ENCODE measurements at regions not wholly inside any gene's neighbourhood (a gene's known extent, or its start where the extent isn't known, plus 50 kb on each side); places are given as distances from the start of the nearest gene placed in this dataset.

DNA sequence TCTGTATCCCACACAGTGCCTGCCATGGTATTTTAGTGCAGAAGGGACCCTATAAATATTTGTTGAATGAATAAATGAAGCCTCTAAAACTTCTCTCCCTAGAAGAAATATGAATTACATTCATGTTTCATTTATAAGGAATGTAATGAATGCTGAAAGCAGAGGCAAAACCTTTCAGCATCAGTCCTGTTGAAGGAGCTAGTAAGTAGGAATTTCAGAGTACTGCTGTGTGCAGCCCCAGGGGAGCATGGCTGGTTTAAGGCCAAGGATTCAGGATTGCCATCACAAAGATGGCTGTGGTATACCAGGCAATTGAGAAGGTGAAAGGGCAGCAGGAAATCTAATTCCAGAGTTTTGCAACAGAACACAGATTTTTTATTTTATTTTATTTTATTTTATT is 1131.4 kb downstream of the IGSF11 start:
- H3K4me1 ChIP-seq (ENCODE audit: control insufficient read depth in 2 of 2, insufficient read depth in 2 of 2, low read length in 1 of 2), result no peaks in the 10 kb centered on the region
- no peaks in the 10 kb centered on the region for H3K9me3 ChIP-seq (ENCODE audit: control insufficient read depth in 2 of 2, insufficient read depth in 1 of 2, low read depth in 1 of 2, low read length in 1 of 2)
- no peak overlapping the region for H3K4me3 ChIP-seq (ENCODE audit: low read depth in 1 of 2, low read length in 2 of 2)
- no peak overlapping the region for H3K27ac ChIP-seq (ENCODE audit: low read depth in 2 of 2, low read length in 1 of 2)
- H3K36me3 ChIP-seq (ENCODE audit: control insufficient read depth in 2 of 2, insufficient read depth in 2 of 2, low read length in 1 of 2), result no peaks in the 10 kb centered on the region
- no peaks in the 10 kb centered on the region for H3K27me3 ChIP-seq (ENCODE audit: control insufficient read depth in 1 of 2, insufficient read depth in 2 of 2, low read length in 2 of 2)

- Histone ChIP-seq H3K9me3 (ENCODE audit: control insufficient read depth in 2 of 2, insufficient read depth in 1 of 2, low read depth in 1 of 2, low read length in 1 of 2) (no peaks in the 10 kb centered on the region), H3K4me3 (ENCODE audit: low read depth in 1 of 2, low read length in 2 of 2) (no peak overlapping the region), H3K36me3 (ENCODE audit: control insufficient read depth in 2 of 2, insufficient read depth in 2 of 2, low read length in 1 of 2) (no peaks in the 10 kb centered on the region), H3K4me1 (ENCODE audit: control insufficient read depth in 2 of 2, insufficient read depth in 2 of 2, low read length in 1 of 2) (no peaks in the 10 kb centered on the region), H3K27me3 (ENCODE audit: control insufficient read depth in 1 of 2, insufficient read depth in 2 of 2, low read length in 2 of 2) (no peaks in the 10 kb centered on the region), H3K27ac (ENCODE audit: low read depth in 2 of 2, low read length in 1 of 2) (no peak overlapping the region)
- 66 to 74% methylated on average over 3 of the region's 3 CpGs for WGBS, 2 donors
These were observed 1123.7 kb downstream of the IGSF11 start for GRCh38 chr3:117910820-117911521.

DNA sequence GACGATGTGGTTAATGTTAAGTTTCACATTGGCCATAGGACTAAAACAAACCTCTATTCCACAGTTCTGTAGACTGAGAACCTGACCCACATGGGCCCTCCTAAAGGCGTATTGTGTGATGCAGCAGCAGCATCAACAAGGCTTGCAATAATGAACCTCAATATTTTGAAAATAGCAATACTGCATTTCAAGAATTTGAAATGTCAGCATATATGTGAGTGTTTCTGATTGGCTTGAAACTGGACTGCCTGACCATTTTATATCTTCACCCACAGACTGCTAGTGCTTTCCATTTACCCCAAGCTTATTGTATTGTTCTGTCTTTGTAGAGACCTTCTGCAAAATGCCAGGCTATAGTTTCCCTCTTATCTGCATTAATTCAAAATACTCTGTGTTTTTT is 1122.3 kb downstream of the IGSF11 start:
- 87 to 95% methylated on average over 2 of the region's 2 CpGs for WGBS, 2 donors
- H3K4me3 ChIP-seq (ENCODE audit: low read depth in 1 of 2, low read length in 2 of 2), result no peak overlapping the region
- no peak overlapping the region for H3K27ac ChIP-seq (ENCODE audit: low read depth in 2 of 2, low read length in 1 of 2)
- H3K9me3 ChIP-seq (ENCODE audit: control insufficient read depth in 2 of 2, insufficient read depth in 1 of 2, low read depth in 1 of 2, low read length in 1 of 2), result no peaks in the 10 kb centered on the region
- H3K4me1 ChIP-seq (ENCODE audit: control insufficient read depth in 2 of 2, insufficient read depth in 2 of 2, low read length in 1 of 2), result no peaks in the 10 kb centered on the region
- no peaks in the 10 kb centered on the region for H3K27me3 ChIP-seq (ENCODE audit: control insufficient read depth in 1 of 2, insufficient read depth in 2 of 2, low read length in 2 of 2)
- no peaks in the 10 kb centered on the region for H3K36me3 ChIP-seq (ENCODE audit: control insufficient read depth in 2 of 2, insufficient read depth in 2 of 2, low read length in 1 of 2)

- no peak overlapping the region for H3K27ac ChIP-seq (ENCODE audit: low read depth in 2 of 2, low read length in 1 of 2)
- H3K27me3 ChIP-seq (ENCODE audit: control insufficient read depth in 1 of 2, insufficient read depth in 2 of 2, low read length in 2 of 2), result no peaks in the 10 kb centered on the region
- no peaks in the 10 kb centered on the region for H3K9me3 ChIP-seq (ENCODE audit: control insufficient read depth in 2 of 2, insufficient read depth in 1 of 2, low read depth in 1 of 2, low read length in 1 of 2)
- no peak overlapping the region for H3K4me3 ChIP-seq (ENCODE audit: low read depth in 1 of 2, low read length in 2 of 2)
- H3K36me3 ChIP-seq (ENCODE audit: control insufficient read depth in 2 of 2, insufficient read depth in 2 of 2, low read length in 1 of 2), result no peaks in the 10 kb centered on the region
- 73 to 74% methylated on average over 8 of the region's 8 CpGs for WGBS, 2 donors
- H3K4me1 ChIP-seq (ENCODE audit: control insufficient read depth in 2 of 2, insufficient read depth in 2 of 2, low read length in 1 of 2), result no peaks in the 10 kb centered on the region
These were observed 1120.0 kb downstream of the IGSF11 start for GRCh38 chr3:117914540-117915100.

- Histone ChIP-seq H3K27me3 (ENCODE audit: control insufficient read depth in 1 of 2, insufficient read depth in 2 of 2, low read length in 2 of 2) (no peaks in the 10 kb centered on the region), H3K4me3 (ENCODE audit: low read depth in 1 of 2, low read length in 2 of 2) (no peak overlapping the region), H3K36me3 (ENCODE audit: control insufficient read depth in 2 of 2, insufficient read depth in 2 of 2, low read length in 1 of 2) (no peaks in the 10 kb centered on the region), H3K9me3 (ENCODE audit: control insufficient read depth in 2 of 2, insufficient read depth in 1 of 2, low read depth in 1 of 2, low read length in 1 of 2) (no peaks in the 10 kb centered on the region), H3K4me1 (ENCODE audit: control insufficient read depth in 2 of 2, insufficient read depth in 2 of 2, low read length in 1 of 2) (no peaks in the 10 kb centered on the region), H3K27ac (ENCODE audit: low read depth in 2 of 2, low read length in 1 of 2) (no peak overlapping the region)
- 93 to 99% methylated on average over 2 of the region's 2 CpGs for WGBS, 2 donors
These were observed 1117.8 kb downstream of the IGSF11 start for GRCh38 chr3:117916839-117917238.

DNA sequence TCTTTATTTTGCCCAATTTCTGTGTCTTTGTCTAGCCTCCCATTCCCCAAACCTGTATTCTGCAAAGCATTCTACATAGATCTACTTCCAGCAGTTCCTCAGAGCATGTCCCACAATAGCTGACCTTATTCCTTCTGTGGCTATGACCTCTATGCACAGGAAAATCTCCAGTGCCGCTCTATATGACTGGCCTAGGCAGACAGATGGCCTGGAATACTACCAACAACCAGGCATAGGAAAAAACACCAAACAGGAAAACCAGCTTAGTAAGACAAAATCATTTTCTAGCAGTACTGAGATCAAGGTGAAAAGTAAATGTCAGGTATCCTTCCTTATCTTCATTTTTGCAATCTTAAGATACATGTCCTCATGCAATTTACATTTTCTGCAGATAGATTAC is 1115.0 kb downstream of the IGSF11 start:
- no peak overlapping the region for H3K27ac ChIP-seq (ENCODE audit: low read depth in 2 of 2, low read length in 1 of 2)
- 79 to 84% methylated on average over 1 of the region's 1 CpG for WGBS, 2 donors

GRCh38 chr3:117920253-117920898 is 1114.3 kb downstream of the IGSF11 start:
- WGBS, 2 donors, result 49 to 51% methylated on average over 7 of the region's 7 CpGs
- H3K36me3 ChIP-seq (ENCODE audit: control insufficient read depth in 2 of 2, insufficient read depth in 2 of 2, low read length in 1 of 2), result no peaks in the 10 kb centered on the region
- no peak overlapping the region for H3K4me3 ChIP-seq (ENCODE audit: low read depth in 1 of 2, low read length in 2 of 2)
- H3K9me3 ChIP-seq (ENCODE audit: control insufficient read depth in 2 of 2, insufficient read depth in 1 of 2, low read depth in 1 of 2, low read length in 1 of 2), result no peaks in the 10 kb centered on the region
- H3K27ac ChIP-seq (ENCODE audit: low read depth in 2 of 2, low read length in 1 of 2), result no peak overlapping the region
- H3K4me1 ChIP-seq (ENCODE audit: control insufficient read depth in 2 of 2, insufficient read depth in 2 of 2, low read length in 1 of 2), result no peaks in the 10 kb centered on the region
- H3K27me3 ChIP-seq (ENCODE audit: control insufficient read depth in 1 of 2, insufficient read depth in 2 of 2, low read length in 2 of 2), result no peaks in the 10 kb centered on the region

More for the DNA sequence above, 1115.0 kb downstream of the IGSF11 start:
- Histone ChIP-seq H3K27me3 (ENCODE audit: control insufficient read depth in 1 of 2, insufficient read depth in 2 of 2, low read length in 2 of 2) (no peaks in the 10 kb centered on the region), H3K36me3 (ENCODE audit: control insufficient read depth in 2 of 2, insufficient read depth in 2 of 2, low read length in 1 of 2) (no peaks in the 10 kb centered on the region), H3K4me3 (ENCODE audit: low read depth in 1 of 2, low read length in 2 of 2) (no peak overlapping the region), H3K9me3 (ENCODE audit: control insufficient read depth in 2 of 2, insufficient read depth in 1 of 2, low read depth in 1 of 2, low read length in 1 of 2) (no peaks in the 10 kb centered on the region), H3K4me1 (ENCODE audit: control insufficient read depth in 2 of 2, insufficient read depth in 2 of 2, low read length in 1 of 2) (no peaks in the 10 kb centered on the region)

- Histone ChIP-seq H3K4me3 (ENCODE audit: low read depth in 1 of 2, low read length in 2 of 2) (no peak overlapping the region), H3K27ac (ENCODE audit: low read depth in 2 of 2, low read length in 1 of 2) (no peak overlapping the region), H3K27me3 (ENCODE audit: control insufficient read depth in 1 of 2, insufficient read depth in 2 of 2, low read length in 2 of 2) (no peaks in the 10 kb centered on the region), H3K9me3 (ENCODE audit: control insufficient read depth in 2 of 2, insufficient read depth in 1 of 2, low read depth in 1 of 2, low read length in 1 of 2) (no peaks in the 10 kb centered on the region), H3K4me1 (ENCODE audit: control insufficient read depth in 2 of 2, insufficient read depth in 2 of 2, low read length in 1 of 2) (no peaks in the 10 kb centered on the region), H3K36me3 (ENCODE audit: control insufficient read depth in 2 of 2, insufficient read depth in 2 of 2, low read length in 1 of 2) (no peaks in the 10 kb centered on the region)
- 80 to 82% methylated on average over 3 of the region's 3 CpGs for WGBS, 2 donors
These were observed 1113.2 kb downstream of the IGSF11 start for GRCh38 chr3:117921411-117921810.

DNA sequence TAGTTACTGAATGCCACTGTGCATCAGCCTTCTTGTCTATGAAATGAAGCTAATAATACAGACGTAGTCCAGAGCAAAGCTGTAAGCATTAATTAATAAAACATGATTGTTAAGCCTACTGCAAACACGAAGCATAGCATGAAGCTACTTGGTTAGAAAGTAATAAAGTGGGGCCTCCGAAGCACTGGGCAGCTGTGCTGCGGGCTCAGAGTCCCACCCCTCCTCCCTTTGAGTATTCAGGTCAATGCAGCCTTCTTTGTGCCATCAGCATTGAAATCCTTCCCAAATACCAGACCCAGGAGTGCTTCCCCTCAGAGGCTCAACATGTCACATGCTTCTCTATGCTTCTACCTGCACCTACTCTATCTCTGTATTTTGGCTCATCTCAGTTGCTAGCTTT is 1112.6 kb downstream of the IGSF11 start:
- H3K27me3 ChIP-seq (ENCODE audit: control insufficient read depth in 1 of 2, insufficient read depth in 2 of 2, low read length in 2 of 2), result no peaks in the 10 kb centered on the region
- H3K36me3 ChIP-seq (ENCODE audit: control insufficient read depth in 2 of 2, insufficient read depth in 2 of 2, low read length in 1 of 2), result no peaks in the 10 kb centered on the region
- H3K4me3 ChIP-seq (ENCODE audit: low read depth in 1 of 2, low read length in 2 of 2), result no peak overlapping the region
- no peaks in the 10 kb centered on the region for H3K4me1 ChIP-seq (ENCODE audit: control insufficient read depth in 2 of 2, insufficient read depth in 2 of 2, low read length in 1 of 2)
- WGBS, 2 donors, result 68 to 74% methylated on average over 4 of the region's 4 CpGs
- no peak overlapping the region for H3K27ac ChIP-seq (ENCODE audit: low read depth in 2 of 2, low read length in 1 of 2)
- H3K9me3 ChIP-seq (ENCODE audit: control insufficient read depth in 2 of 2, insufficient read depth in 1 of 2, low read depth in 1 of 2, low read length in 1 of 2), result no peaks in the 10 kb centered on the region

DNA sequence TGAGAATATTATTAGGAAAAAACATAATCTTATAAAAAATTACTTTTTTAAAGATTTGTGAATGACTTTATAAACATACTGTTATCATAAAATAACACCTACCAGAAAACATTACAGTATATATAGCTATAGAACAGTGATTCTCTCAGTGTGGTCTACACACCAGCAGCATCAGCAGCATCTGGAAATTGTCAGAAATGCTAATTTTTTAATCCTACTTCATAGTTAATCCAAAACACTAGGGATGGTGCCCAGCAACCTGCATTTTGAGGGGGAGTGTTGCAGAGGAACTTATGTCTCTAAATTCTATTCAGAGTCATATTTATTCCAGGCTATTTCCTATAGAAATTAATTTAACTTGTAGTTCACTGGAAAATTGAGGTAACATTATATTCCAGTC is 1107.8 kb downstream of the IGSF11 start:
- Histone ChIP-seq H3K27me3 (ENCODE audit: control insufficient read depth in 1 of 2, insufficient read depth in 2 of 2, low read length in 2 of 2) (no peaks in the 10 kb centered on the region), H3K4me1 (ENCODE audit: control insufficient read depth in 2 of 2, insufficient read depth in 2 of 2, low read length in 1 of 2) (no peaks in the 10 kb centered on the region), H3K36me3 (ENCODE audit: control insufficient read depth in 2 of 2, insufficient read depth in 2 of 2, low read length in 1 of 2) (no peaks in the 10 kb centered on the region)

More for the DNA sequence above, 1107.8 kb downstream of the IGSF11 start:
- Histone ChIP-seq H3K27ac (ENCODE audit: low read depth in 2 of 2, low read length in 1 of 2) (no peak overlapping the region), H3K9me3 (ENCODE audit: control insufficient read depth in 2 of 2, insufficient read depth in 1 of 2, low read depth in 1 of 2, low read length in 1 of 2) (no peaks in the 10 kb centered on the region), H3K4me3 (ENCODE audit: low read depth in 1 of 2, low read length in 2 of 2) (no peak overlapping the region)

All from esophagus (tissue), 2 donors.